ENCODE measurements at regions not wholly inside any gene's neighbourhood (a gene's known extent, or its start where the extent isn't known, plus 50 kb on each side); places are given as distances from the start of the nearest gene placed in this dataset.
"Not testable (repeated sequence)": the region's sequence is repeated elsewhere in the genome, so short reads cannot be mapped to it uniquely, and the experiment has no call there.

GRCh38 chr3:81170298-81170697, 591.1 kb downstream of the GBE1 start:
- no peak for DNase-seq

GRCh38 chr3:81164806-81165205, 596.6 kb downstream of the GBE1 start:
- DNase-seq: no peak

GRCh38 chr3:81161851-81162250, 599.6 kb downstream of the GBE1 start:
- peak; percentile 3 for DNase-seq

GRCh38 chr3:81161100-81161499, 600.3 kb downstream of the GBE1 start:
- no peak for DNase-seq

- no peak for DNase-seq
Observed at GRCh38 chr3:81154611-81155143, 606.8 kb downstream of the GBE1 start.

- no peak for DNase-seq
Observed at GRCh38 chr3:81152156-81152555, 609.3 kb downstream of the GBE1 start.

- no peak for DNase-seq
Observed at GRCh38 chr3:81132995-81133394, 628.5 kb downstream of the GBE1 start.

- DNase-seq: no peak
Observed at GRCh38 chr3:81105789-81106488, 655.5 kb downstream of the GBE1 start.

- DNase-seq: no peak
Observed at GRCh38 chr3:81105206-81105605, 656.2 kb downstream of the GBE1 start.

- DNase-seq: no peak
Observed at GRCh38 chr3:81097889-81098288, 663.6 kb downstream of the GBE1 start.

- no peak for DNase-seq
Observed at GRCh38 chr3:81095956-81096355, 665.5 kb downstream of the GBE1 start.

GRCh38 chr3:81094986-81095385, 666.5 kb downstream of the GBE1 start:
- DNase-seq: no peak

GRCh38 chr3:81087607-81088006, 673.8 kb downstream of the GBE1 start:
- DNase-seq: no peak

- no peak for DNase-seq
Observed at GRCh38 chr3:81086348-81086747, 675.1 kb downstream of the GBE1 start.

GRCh38 chr3:81080608-81081007, 680.8 kb downstream of the GBE1 start:
- no peak for DNase-seq

GRCh38 chr3:81072591-81072990, 688.9 kb downstream of the GBE1 start:
- no peak for DNase-seq

- DNase-seq: no peak
Observed at GRCh38 chr3:81068546-81068945, 692.9 kb downstream of the GBE1 start.

GRCh38 chr3:81063896-81064295, 697.5 kb downstream of the GBE1 start:
- no peak for DNase-seq

GRCh38 chr3:81051133-81051532, 710.3 kb downstream of the GBE1 start:
- DNase-seq: not testable (repeated sequence)

- DNase-seq: no peak
Observed at GRCh38 chr3:81048058-81048665, 713.3 kb downstream of the GBE1 start.

- no peak for DNase-seq
Observed at GRCh38 chr3:81045976-81046375, 715.5 kb downstream of the GBE1 start.

GRCh38 chr3:81045246-81045645, 716.2 kb downstream of the GBE1 start:
- no peak for DNase-seq

- DNase-seq: no peak
Observed at GRCh38 chr3:81043660-81044199, 717.7 kb downstream of the GBE1 start.

GRCh38 chr3:81043009-81043408, 718.4 kb downstream of the GBE1 start:
- DNase-seq: no peak
